Upper lobe of left lung (tissue), 4 donors: ENCODE measurements at regions not wholly inside any gene's neighbourhood (a gene's known extent, or its start where the extent isn't known, plus 50 kb on each side); places are given as distances from the start of the nearest gene placed in this dataset.

Experiments used
- CTCF ChIP-seq, 6 experiments: fragments of 450-650 bp in 4 of 6; fragments of 200-600 bp in 2 of 6; sonication (generic) in 2 of 6; IDR thresholded peaks; one replicate each; pipeline ENCODE4 v1.5.1; 2016 to 2019; ENCODE audit warnings: antibody characterized with exemption in 6 of 6
- EP300 ChIP-seq, 4 donors: sonication (generic); formaldehyde crosslinking; IDR thresholded peaks; one replicate each; pipeline ENCODE4 v1.5.1; 2017; ENCODE audit warnings: antibody characterized with exemption in 4 of 4, control low read depth in 2 of 4
- POLR2AphosphoS5 ChIP-seq, 2 donors: sonication (generic); formaldehyde crosslinking; IDR thresholded peaks; one replicate each; pipeline ENCODE4 v1.5.1; 2017; ENCODE audit warnings: antibody characterized with exemption in 2 of 2

GRCh38 chr17:6249732-6250131 is 179.6 kb downstream of the WSCD1 start:
- TF ChIP-seq EP300 (IDR thresholded peaks at IDR 0.05) (no peak), CTCF (IDR thresholded peaks at IDR 0.05) (no peak), POLR2AphosphoS5 (IDR thresholded peaks at IDR 0.05) (no peak)
